ENCODE measurements at regions not wholly inside any gene's neighbourhood (a gene's known extent, or its start where the extent isn't known, plus 50 kb on each side); places are given as distances from the start of the nearest gene placed in this dataset.

- DNase-seq, result no peak
Measured at GRCh38 chr15:87805117-87805820, 451.3 kb downstream of the NTRK3 start.

GRCh38 chr15:87804451-87804850, 452.1 kb downstream of the NTRK3 start:
- DNase-seq, result no peak

GRCh38 chr15:87799838-87800237, 456.7 kb downstream of the NTRK3 start:
- DNase-seq, result no peak

- DNase-seq, result no peak
Measured at GRCh38 chr15:87799428-87799827, 457.1 kb downstream of the NTRK3 start.

- DNase-seq, result no peak
Measured at GRCh38 chr15:87793725-87794124, 462.8 kb downstream of the NTRK3 start.

GRCh38 chr15:87792250-87793040, 464.1 kb downstream of the NTRK3 start:
- DNase-seq, result no peak

- DNase-seq, result no peak
Measured at GRCh38 chr15:87781959-87782625, 474.4 kb downstream of the NTRK3 start.

GRCh38 chr15:87779746-87780145, 476.8 kb downstream of the NTRK3 start:
- DNase-seq, result no peak

- no peak for DNase-seq
Measured at GRCh38 chr15:87778358-87778757, 478.2 kb downstream of the NTRK3 start.

- DNase-seq, result peak; percentile 56
Measured at GRCh38 chr15:87777054-87777561, 479.4 kb downstream of the NTRK3 start.

GRCh38 chr15:87767516-87767915, 489.0 kb downstream of the NTRK3 start:
- DNase-seq, result no peak

GRCh38 chr15:87764461-87765240, 491.9 kb downstream of the NTRK3 start:
- peak; percentile 64 for DNase-seq

- no peak for DNase-seq
Measured at GRCh38 chr15:87763837-87764236, 492.7 kb downstream of the NTRK3 start.

- peak; percentile 86 for DNase-seq
Measured at GRCh38 chr15:87761736-87762509, 494.6 kb downstream of the NTRK3 start.

GRCh38 chr15:87760547-87761314, 495.8 kb downstream of the NTRK3 start:
- DNase-seq, result no peak

- DNase-seq, result no peak
Measured at GRCh38 chr15:87758794-87759418, 497.6 kb downstream of the NTRK3 start.

GRCh38 chr15:87757084-87757483, 499.5 kb downstream of the NTRK3 start:
- no peak for DNase-seq

- DNase-seq, result no peak
Measured at GRCh38 chr15:87756072-87756471, 500.5 kb downstream of the NTRK3 start.

- no peak for DNase-seq
Measured at GRCh38 chr15:87755226-87755625, 501.3 kb downstream of the NTRK3 start.

GRCh38 chr15:87753539-87753938, 503.0 kb downstream of the NTRK3 start:
- no peak for DNase-seq

Measured in inflammatory macrophage treated with lipopolysaccharide for 4 hours (primary cell).